Small intestine (tissue), 7 donors: ENCODE measurements at regions not wholly inside any gene's neighbourhood (a gene's known extent, or its start where the extent isn't known, plus 50 kb on each side); places are given as distances from the start of the nearest gene placed in this dataset.

Source experiments
- DNase-seq, 2 donors: peaks; one replicate each; pipeline versions ENCODE4 v3.0.0 to v3.0.0-alpha.2; 2013
- FAIRE-seq: peaks from 2 replicates; lab custom pipeline; 2012; peaks lifted over from hg19 to GRCh38; lab: Jason Lieb, UNC
- H3K27ac ChIP-seq, 3 donors: one replicate each; pipeline ENCODE4 v1.5.1; 2013; ENCODE audit warnings: low read length in 2 of 3, mild to moderate bottlenecking in 2 of 3, control low read depth in 1 of 3, inconsistent platforms in 1 of 3, low read depth in 1 of 3, moderate library complexity in 1 of 3
- H3K27me3 ChIP-seq, 3 donors: one replicate each; pipeline ENCODE4 v1.6.1; 2013; ENCODE audit warnings: low read length in 3 of 3, inconsistent platforms in 1 of 3; ENCODE audit not compliant: control insufficient read depth in 3 of 3, insufficient read depth in 3 of 3
- H3K36me3 ChIP-seq, 3 donors: one replicate each; pipeline ENCODE4 v1.6.1; 2013; ENCODE audit warnings: low read length in 3 of 3, inconsistent platforms in 1 of 3, low read depth in 1 of 3, mild to moderate bottlenecking in 1 of 3, moderate library complexity in 1 of 3; ENCODE audit not compliant: control insufficient read depth in 3 of 3, insufficient read depth in 2 of 3
- H3K4me1 ChIP-seq, 3 donors: one replicate each; pipeline ENCODE4 v1.6.1; 2013; ENCODE audit warnings: low read length in 2 of 3, inconsistent platforms in 1 of 3, low read depth in 1 of 3, mild to moderate bottlenecking in 1 of 3, moderate library complexity in 1 of 3; ENCODE audit not compliant: control insufficient read depth in 3 of 3, insufficient read depth in 2 of 3
- H3K4me3 ChIP-seq, 3 donors: one replicate each; pipeline ENCODE4 v1.5.1; 2013; ENCODE audit warnings: low read length in 3 of 3, control low read depth in 1 of 3, inconsistent platforms in 1 of 3, low read depth in 1 of 3, mild to moderate bottlenecking in 1 of 3, moderate library complexity in 1 of 3
- H3K9me3 ChIP-seq, 2 donors: one replicate each; pipeline ENCODE4 v1.6.1; 2013; ENCODE audit warnings: low read depth in 1 of 2, low read length in 1 of 2; ENCODE audit not compliant: control insufficient read depth in 2 of 2, insufficient read depth in 1 of 2
- WGBS, 3 donors: extraction: QIAGEN DNeasy Blood & Tissue Kit; methylation state at CpG; one replicate each; pipeline ENCODE4 v1.1.7; 2013; 5-methylcytosine and 5-hydroxymethylcytosine counted together
- donor health status: healthy with polysubstance abuse.
- donor health status: control.
- donor health status: control.
- donor health status: Bipolar disorder and iron deficiency.
- donor health status: healthy.

- H3K27me3 ChIP-seq = no peaks in the 10 kb centered on the region
- FAIRE-seq = no peak
Measured at GRCh38 chr14:71662291-71662790, 269.9 kb upstream of the RGS6 start.

GRCh38 chr14:71665157-71665556 is 267.1 kb upstream of the RGS6 start:
- 64 to 69% (median 68%) methylated on average over 1 of the region's 1 CpG for WGBS, 3 donors
- Histone ChIP-seq H3K4me3 (no peak overlapping the region), H3K27ac (no peak overlapping the region), H3K9me3 (no peaks in the 10 kb centered on the region), H3K27me3 (no peaks in the 10 kb centered on the region), H3K4me1 (no peaks in the 10 kb centered on the region), H3K36me3 (peaks cover 0 to 9% (median 5%) of the 10 kb centered on the region in 3 donors)
- FAIRE-seq (no peak), DNase-seq (no peak)

More at GRCh38 chr14:71662291-71662790, 269.9 kb upstream of the RGS6 start:
- 95 to 99% (median 97%) methylated on average over 4 of the region's 4 CpGs for WGBS, 3 donors
- Histone ChIP-seq H3K4me3 (no peak overlapping the region), H3K4me1 (no peaks in the 10 kb centered on the region), H3K36me3 (peaks cover 0 to 9% (median 4%) of the 10 kb centered on the region in 3 donors), H3K9me3 (no peaks in the 10 kb centered on the region), H3K27ac (no peak overlapping the region)
- no peak for DNase-seq

- H3K27ac ChIP-seq = no peak overlapping the region
- 64 to 91% (median 82%) methylated on average over 2 of the region's 2 CpGs for WGBS, 3 donors
- no peak for DNase-seq
- no peaks in the 10 kb centered on the region for H3K9me3 ChIP-seq
- H3K4me3 ChIP-seq = no peak overlapping the region
- H3K4me1 ChIP-seq = no peaks in the 10 kb centered on the region
- H3K36me3 ChIP-seq = peaks cover 0 to 9% (median 5%) of the 10 kb centered on the region in 3 donors
- no peaks in the 10 kb centered on the region for H3K27me3 ChIP-seq
- FAIRE-seq = no peak
Measured at GRCh38 chr14:71665781-71666180, 266.4 kb upstream of the RGS6 start.

GRCh38 chr14:71666571-71667145 is 265.6 kb upstream of the RGS6 start:
- Histone ChIP-seq H3K4me1 (no peaks in the 10 kb centered on the region), H3K36me3 (peaks cover 0 to 10% (median 5%) of the 10 kb centered on the region in 3 donors), H3K4me3 (no peak overlapping the region), H3K27ac (no peak overlapping the region), H3K27me3 (no peaks in the 10 kb centered on the region), H3K9me3 (no peaks in the 10 kb centered on the region)
- DNase-seq = no peak
- no peak for FAIRE-seq
- WGBS, 3 donors = 83 to 91% (median 85%) methylated on average over 2 of the region's 2 CpGs

- no peak overlapping the region for H3K27ac ChIP-seq
- peaks cover 0 to 16% (median 8%) of the 10 kb centered on the region in 3 donors for H3K36me3 ChIP-seq
- H3K4me1 ChIP-seq = no peaks in the 10 kb centered on the region
- H3K4me3 ChIP-seq = no peak overlapping the region
- no peak for DNase-seq
- H3K27me3 ChIP-seq = no peaks in the 10 kb centered on the region
- WGBS, 3 donors = 75 to 85% (median 82%) methylated on average over 5 of the region's 5 CpGs
- H3K9me3 ChIP-seq = no peaks in the 10 kb centered on the region
- no peak for FAIRE-seq
Measured at GRCh38 chr14:71668186-71668912, 263.9 kb upstream of the RGS6 start.

GRCh38 chr14:71672596-71672995 is 259.6 kb upstream of the RGS6 start:
- no peaks in the 10 kb centered on the region for H3K4me1 ChIP-seq
- H3K4me3 ChIP-seq = no peak overlapping the region
- no peak for FAIRE-seq
- no peaks in the 10 kb centered on the region for H3K27me3 ChIP-seq
- H3K36me3 ChIP-seq = peaks cover 0 to 22% (median 11%) of the 10 kb centered on the region in 3 donors
- DNase-seq = no peak
- 92 to 98% (median 96%) methylated on average over 5 of the region's 5 CpGs for WGBS, 3 donors
- H3K27ac ChIP-seq = no peak overlapping the region
- no peaks in the 10 kb centered on the region for H3K9me3 ChIP-seq

- Histone ChIP-seq H3K4me3 (no peak overlapping the region), H3K27ac (no peak overlapping the region), H3K9me3 (no peaks in the 10 kb centered on the region), H3K36me3 (peaks cover 0 to 22% (median 7%) of the 10 kb centered on the region in 3 donors), H3K27me3 (no peaks in the 10 kb centered on the region), H3K4me1 (no peaks in the 10 kb centered on the region)
- 92 to 97% (median 95%) methylated on average over 7 of the region's 7 CpGs for WGBS, 3 donors
- FAIRE-seq = no peak
- DNase-seq = no peak
Measured at GRCh38 chr14:71675126-71675899, 256.9 kb upstream of the RGS6 start.

GRCh38 chr14:71675900-71676287 is 256.3 kb upstream of the RGS6 start:
- 95 to 98% (median 95%) methylated on average over 5 of the region's 5 CpGs for WGBS, 3 donors
- Histone ChIP-seq H3K9me3 (no peaks in the 10 kb centered on the region), H3K36me3 (peaks cover 0 to 24% (median 7%) of the 10 kb centered on the region in 3 donors), H3K4me3 (no peak overlapping the region), H3K4me1 (no peaks in the 10 kb centered on the region), H3K27ac (no peak overlapping the region), H3K27me3 (no peaks in the 10 kb centered on the region)
- DNase-seq (no peak), FAIRE-seq (no peak)
